B cell (primary cell): ENCODE measurements at regions not wholly inside any gene's neighbourhood (a gene's known extent, or its start where the extent isn't known, plus 50 kb on each side); places are given as distances from the start of the nearest gene placed in this dataset.

ENCODE experiments used
- ATAC-seq: fragments of 200-7000 bp; cut with Tn5 transposase; one replicate; pipeline ENCODE4 v1.10.0; 2021; ENCODE audit warnings: low read depth, mild to moderate bottlenecking, moderate number of reproducible peaks, moderate library complexity
- CTCF ChIA-PET: fragments of 350-600 bp; sonication (Branson Sonifier 250); formaldehyde crosslinking; loops from one replicate; lab custom pipeline; 2021; ENCODE audit warnings: antibody characterized with exemption, inconsistent platforms; lab: Charles Lee
- POLR2A ChIA-PET: fragments of 350-600 bp; sonication (Branson Sonifier 250); formaldehyde crosslinking; loops from one replicate; lab custom pipeline; 2021; ENCODE audit warnings: antibody characterized with exemption; lab: Charles Lee
- DNase-seq: peaks from one replicate; pipeline ENCODE4 v3.0.0; 2013
- H2AFZ ChIP-seq: 2 replicates; pipeline ENCODE4 v1.6.1; 2012; ENCODE audit warnings: mild to moderate bottlenecking, low read depth, low read length; ENCODE audit not compliant: insufficient read depth, poor library complexity, severe bottlenecking
- H3K27ac ChIP-seq, 2 donors: 1 replicate in 1 of 2; 2 replicates in 1 of 2; pipeline ENCODE4 v1.5.1; 2012 to 2013; ENCODE audit warnings: low read length in 2 of 2, mild to moderate bottlenecking in 2 of 2, moderate library complexity in 1 of 2
- H3K27me3 ChIP-seq, 4 experiments: fragments of 200-600 bp in 1 of 4; sonication (generic) in 1 of 4; replicated peaks in 1 of 4; 1 replicate in 2 of 4; 2 replicates in 2 of 4; pipeline versions ENCODE4 v1.6.1 to v1.7.0; 2013 to 2016; ENCODE audit warnings: low read length in 3 of 4, mild to moderate bottlenecking in 2 of 4, mixed read lengths in 1 of 4, moderate library complexity in 1 of 4; ENCODE audit not compliant: insufficient read depth in 4 of 4, control insufficient read depth in 3 of 4; ENCODE audit errors: control extremely low read depth in 1 of 4
- H3K36me3 ChIP-seq, 2 experiments: replicated peaks in 1 of 2; 1 replicate in 1 of 2; 2 replicates in 1 of 2; pipeline versions ENCODE4 v1.6.1 to v1.7.1; 2013; ENCODE audit warnings: low read length in 1 of 2; ENCODE audit not compliant: insufficient read depth in 2 of 2, control insufficient read depth in 1 of 2; ENCODE audit errors: control extremely low read depth in 1 of 2, extremely low read depth in 1 of 2
- H3K4me1 ChIP-seq, 2 donors: fragments of 200-600 bp in 1 of 2; sonication (generic) in 1 of 2; 1 replicate in 1 of 2; 2 replicates in 1 of 2; pipeline versions ENCODE4 v1.5.1 to v1.6.1; 2013 to 2017; ENCODE audit warnings: low read length in 2 of 2; ENCODE audit not compliant: control insufficient read depth in 2 of 2, insufficient read depth in 2 of 2
- H3K4me2 ChIP-seq: replicated peaks from 2 replicates; pipeline ENCODE3; 2012; ENCODE audit warnings: mild to moderate bottlenecking, low read depth, low read length; ENCODE audit not compliant: poor library complexity, severe bottlenecking
- H3K4me3 ChIP-seq, 5 experiments: fragments of 200-600 bp in 1 of 5; sonication (generic) in 1 of 5; 1 replicate in 3 of 5; 2 replicates in 2 of 5; pipeline versions ENCODE4 v1.5.1 to v1.7.0; 2011 to 2016; ENCODE audit warnings: low read length in 4 of 5, mild to moderate bottlenecking in 4 of 5, low read depth in 2 of 5, control low read depth in 1 of 5, moderate library complexity in 1 of 5; ENCODE audit not compliant: insufficient read depth in 1 of 5; ENCODE audit errors: control extremely low read depth in 1 of 5, extremely low read depth in 1 of 5
- H3K79me2 ChIP-seq: fragments of 200-600 bp; sonication (generic); one replicate; pipeline ENCODE4 v1.6.0; 2016; ENCODE audit warnings: low read length; ENCODE audit not compliant: control insufficient read depth, insufficient read depth
- H3K9ac ChIP-seq: fragments of 200-600 bp; sonication (generic); 2 replicates; pipeline ENCODE4 v1.6.1; 2017; ENCODE audit warnings: mild to moderate bottlenecking, low read length, moderate library complexity
- H3K9me3 ChIP-seq, 3 donors: one replicate each; pipeline versions ENCODE4 v1.6.1 to v1.7.1; 2013; ENCODE audit warnings: low read length in 2 of 3; ENCODE audit not compliant: control insufficient read depth in 2 of 3, insufficient read depth in 1 of 3; ENCODE audit errors: control extremely low read depth in 1 of 3
- H4K20me1 ChIP-seq: 2 replicates; pipeline ENCODE4 v1.6.0; 2012; ENCODE audit warnings: mild to moderate bottlenecking, low read length; ENCODE audit not compliant: insufficient read depth, control insufficient read depth, poor library complexity, severe bottlenecking
- H3K27ac Mint-ChIP-seq: one replicate; pipeline ENCODE4 v1.8.0; 2021; ENCODE audit warnings: mixed read lengths
- H3K27me3 Mint-ChIP-seq: one replicate; pipeline ENCODE4 v1.8.0; 2021; ENCODE audit warnings: mixed read lengths
- H3K4me1 Mint-ChIP-seq: one replicate; pipeline ENCODE4 v1.8.0; 2021; ENCODE audit warnings: mixed read lengths
- H3K4me3 Mint-ChIP-seq: one replicate; pipeline ENCODE4 v1.8.0; 2021; ENCODE audit warnings: mixed read lengths
- H3K9me3 Mint-ChIP-seq: one replicate; pipeline ENCODE4 v1.8.0; 2022; ENCODE audit warnings: mixed read lengths; ENCODE audit not compliant: insufficient read depth
- EZH2 ChIP-seq: IDR thresholded peaks from 2 replicates; pipeline ENCODE4 v1.6.1; 2012; ENCODE audit warnings: borderline replicate concordance, low read depth, mild to moderate bottlenecking, moderate library complexity, low read length; ENCODE audit not compliant: insufficient read depth, poor library complexity, severe bottlenecking
- WGBS: methylation state at CpG from one replicate; pipeline ENCODE4 v1.1.5; 2013; ENCODE audit warnings: missing lambda C conversion rate; ENCODE audit not compliant: insufficient coverage; 5-methylcytosine and 5-hydroxymethylcytosine counted together
- intact Hi-C: fragments of 100-400 bp; cut with micrococcal nuclease; formaldehyde crosslinking; loops from one replicate; pipeline ENCODE4 v1.10.0; 2022
- TF ChIP-seq, protein P1 (sequence below): fragments of 200-600 bp; IDR thresholded peaks from one replicate; pipeline ENCODE4 v1.8.0; 2022; ENCODE audit warnings: antibody characterized with exemption, mild to moderate bottlenecking

DNA sequence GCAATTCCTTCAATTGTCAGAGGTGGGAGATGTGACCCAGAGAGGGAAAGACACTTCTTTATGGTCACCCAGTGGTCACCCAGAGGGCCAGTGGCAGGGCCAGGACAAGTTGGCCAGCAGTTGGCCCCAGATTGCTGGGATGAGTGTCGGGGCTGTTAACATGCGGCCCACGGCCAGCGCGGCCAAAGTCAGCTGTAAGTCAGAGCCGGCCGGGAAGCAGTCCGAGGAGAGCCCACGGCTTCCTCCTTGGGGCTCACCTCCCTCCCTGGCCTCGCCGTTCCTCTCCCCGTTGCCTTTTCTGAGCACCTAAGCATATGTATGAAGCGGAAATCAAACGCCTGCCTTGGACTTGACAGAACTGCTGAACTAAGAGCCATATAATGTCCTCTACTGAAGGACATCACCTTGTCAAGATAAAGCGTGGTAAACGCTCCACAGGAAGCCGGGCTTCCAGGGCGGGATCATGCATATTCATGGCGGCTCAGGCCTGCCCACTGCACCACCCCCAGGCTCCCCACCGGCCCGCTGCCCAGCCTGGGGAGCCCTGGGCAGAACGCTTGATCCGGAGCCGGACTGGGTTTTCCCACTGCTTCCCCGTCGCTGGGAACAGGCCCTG is 245.4 kb upstream of the POU3F1 start:
- POLR2A ChIA-PET: no interaction called here
- no peak overlapping the region for H3K27ac Mint-ChIP-seq

DNA sequence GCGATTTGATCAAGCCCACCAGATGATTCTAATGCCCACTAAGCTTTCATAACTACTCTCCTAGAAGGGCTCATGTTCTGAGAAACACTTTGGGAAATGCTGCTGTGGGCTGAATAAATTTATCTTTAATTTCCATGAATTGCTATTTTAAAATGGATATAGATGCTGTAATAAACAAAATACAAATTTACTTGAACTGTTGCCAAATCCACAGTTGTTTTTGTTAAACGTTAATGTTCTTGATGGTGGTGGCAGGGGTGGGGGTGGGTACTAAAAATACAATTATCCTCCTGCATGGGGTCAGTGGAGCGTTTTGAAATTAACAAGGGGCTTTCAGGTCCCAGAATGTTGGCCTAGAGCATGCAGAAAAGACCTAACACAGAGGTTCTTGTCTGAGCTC is 244.7 kb upstream of the POU3F1 start:
- DNase-seq (no peak), ATAC-seq (no peak)
- ChIA-PET CTCF (no interaction called here), POLR2A (no interaction called here)
- H2AFZ ChIP-seq: no peak overlapping the region
- no peak overlapping the region for H3K9ac ChIP-seq
- H3K4me3 ChIP-seq: no peak overlapping the region
- Mint-ChIP-seq H3K4me1 (peaks cover 13% of the 10 kb centered on the region), H3K27me3 (peaks cover 44% of the 10 kb centered on the region), H3K9me3 (no peaks in the 10 kb centered on the region), H3K27ac (no peak overlapping the region), H3K4me3 (no peak overlapping the region)
- intact Hi-C loops: no loop called here
- peaks cover 0 to 6% (median 0%) of the 10 kb centered on the region in 3 donors for H3K9me3 ChIP-seq
- no peaks in the 10 kb centered on the region for H3K79me2 ChIP-seq
- H3K4me2 ChIP-seq: no peak overlapping the region
- TF ChIP-seq, protein P1, sequence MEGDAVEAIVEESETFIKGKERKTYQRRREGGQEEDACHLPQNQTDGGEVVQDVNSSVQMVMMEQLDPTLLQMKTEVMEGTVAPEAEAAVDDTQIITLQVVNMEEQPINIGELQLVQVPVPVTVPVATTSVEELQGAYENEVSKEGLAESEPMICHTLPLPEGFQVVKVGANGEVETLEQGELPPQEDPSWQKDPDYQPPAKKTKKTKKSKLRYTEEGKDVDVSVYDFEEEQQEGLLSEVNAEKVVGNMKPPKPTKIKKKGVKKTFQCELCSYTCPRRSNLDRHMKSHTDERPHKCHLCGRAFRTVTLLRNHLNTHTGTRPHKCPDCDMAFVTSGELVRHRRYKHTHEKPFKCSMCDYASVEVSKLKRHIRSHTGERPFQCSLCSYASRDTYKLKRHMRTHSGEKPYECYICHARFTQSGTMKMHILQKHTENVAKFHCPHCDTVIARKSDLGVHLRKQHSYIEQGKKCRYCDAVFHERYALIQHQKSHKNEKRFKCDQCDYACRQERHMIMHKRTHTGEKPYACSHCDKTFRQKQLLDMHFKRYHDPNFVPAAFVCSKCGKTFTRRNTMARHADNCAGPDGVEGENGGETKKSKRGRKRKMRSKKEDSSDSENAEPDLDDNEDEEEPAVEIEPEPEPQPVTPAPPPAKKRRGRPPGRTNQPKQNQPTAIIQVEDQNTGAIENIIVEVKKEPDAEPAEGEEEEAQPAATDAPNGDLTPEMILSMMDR: no peak
- TF ChIP-seq EZH2: no peak
- no peaks in the 10 kb centered on the region for H4K20me1 ChIP-seq
- WGBS: no CpG with 5 or more reads among the region's 3 CpGs
- H3K27ac ChIP-seq: no peak overlapping the region
- peaks cover 0 to 37% (median 12%) of the 10 kb centered on the region in 4 experiments for H3K27me3 ChIP-seq
- no peaks in the 10 kb centered on the region for H3K36me3 ChIP-seq
- H3K4me1 ChIP-seq: peaks cover 4 to 8% of the 10 kb centered on the region in 2 donors

More for the DNA sequence above, 245.4 kb upstream of the POU3F1 start:
- H3K4me1 ChIP-seq: peaks cover 4 to 8% of the 10 kb centered on the region in 2 donors
- peak overlapping the region; percentile 45 for H3K4me2 ChIP-seq
- Mint-ChIP-seq H3K9me3 (no peaks in the 10 kb centered on the region), H3K4me1 (peaks cover 13% of the 10 kb centered on the region), H3K27me3 (peaks cover 48% of the 10 kb centered on the region), H3K4me3 (peak overlapping the region; percentile 66)
- intact Hi-C loops: no loop called here
- no peak for TF ChIP-seq EZH2
- TF ChIP-seq, protein P1: no peak
- H2AFZ ChIP-seq: peak overlapping the region; percentile 38
- H3K36me3 ChIP-seq: no peaks in the 10 kb centered on the region
- peak overlapping the region in 2 of 5 experiments; percentile 4 to 11 for H3K4me3 ChIP-seq
- H3K27ac ChIP-seq: no peak overlapping the region
- no peaks in the 10 kb centered on the region for H4K20me1 ChIP-seq
- peak overlapping the region; percentile 39 for H3K9ac ChIP-seq
- WGBS: 13% methylated on average over 26 of the region's 26 CpGs
- no peak for ATAC-seq
- H3K27me3 ChIP-seq: peaks cover 0 to 37% (median 12%) of the 10 kb centered on the region in 4 experiments
- no peaks in the 10 kb centered on the region for H3K79me2 ChIP-seq
- CTCF ChIA-PET: no interaction called here
- peaks cover 0 to 6% (median 0%) of the 10 kb centered on the region in 3 donors for H3K9me3 ChIP-seq
- DNase-seq: peak; percentile 14
